HG02763 (cell line): ENCODE measurements at regions not wholly inside any gene's neighbourhood (a gene's known extent, or its start where the extent isn't known, plus 50 kb on each side); places are given as distances from the start of the nearest gene placed in this dataset.
"Not testable (repeated sequence)": the region's sequence is repeated elsewhere in the genome, so short reads cannot be mapped to it uniquely, and the experiment has no call there.

Source experiments
- ATAC-seq: cut with Tn5 transposase; IDR thresholded peaks from one replicate; pipeline ENCODE4 v1.9.1; 2021; ENCODE audit warnings: mild to moderate bottlenecking, moderate library complexity; ENCODE audit not compliant: unreplicated experiment

GRCh38 chr20:40955326-40955725 lies 73.3 kb upstream of the TOP1 start:
- no peak for ATAC-seq

GRCh38 chr20:40955826-40956225 lies 72.8 kb upstream of the TOP1 start:
- not testable (repeated sequence) for ATAC-seq

- ATAC-seq = no peak
Observed at GRCh38 chr20:40956542-40957264, 71.9 kb upstream of the TOP1 start.

- no peak for ATAC-seq
Observed at GRCh38 chr20:40957265-40957760, 71.3 kb upstream of the TOP1 start.

- ATAC-seq = no peak
Observed at GRCh38 chr20:40958598-40958997, 70.0 kb upstream of the TOP1 start.

- no peak for ATAC-seq
Observed at GRCh38 chr20:40959325-40960092, 69.1 kb upstream of the TOP1 start.

GRCh38 chr20:40960101-40960500 lies 68.5 kb upstream of the TOP1 start:
- ATAC-seq = no peak

GRCh38 chr20:40960521-40960956 lies 68.1 kb upstream of the TOP1 start:
- ATAC-seq = no peak

GRCh38 chr20:40961176-40961575 lies 67.4 kb upstream of the TOP1 start:
- no peak for ATAC-seq

GRCh38 chr20:40961686-40962640 lies 66.7 kb upstream of the TOP1 start:
- ATAC-seq = no peak

GRCh38 chr20:40962733-40963504 lies 65.7 kb upstream of the TOP1 start:
- no peak for ATAC-seq

GRCh38 chr20:40963505-40963845 lies 65.1 kb upstream of the TOP1 start:
- ATAC-seq = no peak

- ATAC-seq = no peak
Observed at GRCh38 chr20:40965671-40966070, 63.0 kb upstream of the TOP1 start.

- ATAC-seq = no peak
Observed at GRCh38 chr20:40966103-40966502, 62.5 kb upstream of the TOP1 start.

- ATAC-seq = no peak
Observed at GRCh38 chr20:40966516-40967185, 62.0 kb upstream of the TOP1 start.

- ATAC-seq = no peak
Observed at GRCh38 chr20:40967700-40968099, 60.9 kb upstream of the TOP1 start.

- peak; percentile 61 for ATAC-seq
Observed at GRCh38 chr20:40968816-40969562, 59.6 kb upstream of the TOP1 start.

GRCh38 chr20:40970218-40970617 lies 58.4 kb upstream of the TOP1 start:
- no peak for ATAC-seq

GRCh38 chr20:40977218-40977617 lies 51.4 kb upstream of the TOP1 start:
- ATAC-seq = no peak
